WTC11 (cell line): ENCODE measurements at regions not wholly inside any gene's neighbourhood (a gene's known extent, or its start where the extent isn't known, plus 50 kb on each side); places are given as distances from the start of the nearest gene placed in this dataset.

Experiments used
- ATAC-seq: fragments of 200-7000 bp; cut with Tn5 transposase; 2 replicates; pipeline ENCODE4 v1.10.0; 2021; ENCODE audit warnings: mild to moderate bottlenecking, moderate library complexity
- CTCF ChIA-PET: fragments of 300-600 bp; sonication (Branson Sonifier 250); formaldehyde crosslinking; loops from one replicate; lab custom pipeline; 2021; ENCODE audit warnings: antibody characterized with exemption; lab: Charles Lee
- POLR2A ChIA-PET: fragments of 350-600 bp; sonication (Branson Sonifier 250); formaldehyde crosslinking; loops from one replicate; lab custom pipeline; 2021; ENCODE audit warnings: antibody characterized with exemption; lab: Charles Lee
- DNase-seq: peaks from one replicate; pipeline ENCODE4 v3.0.0; 2021; ENCODE audit warnings: low spot score
- H3K27ac Mint-ChIP-seq: 2 replicates; pipeline ENCODE4 v1.8.0; 2021; ENCODE audit warnings: mixed read lengths
- H3K27me3 Mint-ChIP-seq: 2 replicates; pipeline ENCODE4 v1.8.0; 2021; ENCODE audit warnings: low read depth, mild to moderate bottlenecking, moderate library complexity, mixed read lengths
- H3K36me3 Mint-ChIP-seq: 2 replicates; pipeline ENCODE4 v1.8.0; 2021; ENCODE audit warnings: mixed read lengths
- H3K4me1 Mint-ChIP-seq: 2 replicates; pipeline ENCODE4 v1.8.0; 2022; ENCODE audit warnings: mixed read lengths
- H3K4me3 Mint-ChIP-seq: 2 replicates; pipeline ENCODE4 v1.8.0; 2021; ENCODE audit warnings: mild to moderate bottlenecking, moderate library complexity, mixed read lengths
- H3K9me3 Mint-ChIP-seq: 2 replicates; pipeline ENCODE4 v1.8.0; 2021; ENCODE audit warnings: mixed read lengths
- AFF4 ChIP-seq: sonication (generic); formaldehyde crosslinking; IDR thresholded peaks from 2 replicates; pipeline ENCODE4 v1.8.1; 2023; ENCODE audit warnings: mild to moderate bottlenecking, missing genetic modification reagents, borderline replicate concordance
- AR ChIP-seq: fragments of 250-450 bp; sonication (Bioruptor Pico); IDR thresholded peaks from 2 replicates; pipeline ENCODE4 v1.9.0; 2021; ENCODE audit warnings: mild to moderate bottlenecking
- ATF6 ChIP-seq: sonication (generic); formaldehyde crosslinking; IDR thresholded peaks from 2 replicates; pipeline ENCODE4 v1.8.1; 2023; ENCODE audit warnings: mild to moderate bottlenecking, missing genetic modification reagents
- CREM ChIP-seq: sonication (generic); formaldehyde crosslinking; IDR thresholded peaks from 2 replicates; pipeline ENCODE4 v1.8.1; 2022; ENCODE audit warnings: mild to moderate bottlenecking, missing genetic modification reagents, moderate library complexity
- E2F1 ChIP-seq: sonication (generic); formaldehyde crosslinking; IDR thresholded peaks from 2 replicates; pipeline ENCODE4 v1.8.0; 2022; ENCODE audit warnings: mild to moderate bottlenecking, missing genetic modification reagents
- E2F4 ChIP-seq: sonication (generic); formaldehyde crosslinking; IDR thresholded peaks from 2 replicates; pipeline ENCODE4 v1.8.1; 2022; ENCODE audit warnings: low read depth, mild to moderate bottlenecking, moderate library complexity, missing genetic modification reagents, borderline replicate concordance
- GABPB1 ChIP-seq: sonication (generic); formaldehyde crosslinking; IDR thresholded peaks from 2 replicates; pipeline ENCODE4 v1.8.1; 2023; ENCODE audit warnings: mild to moderate bottlenecking, missing genetic modification reagents
- GRHL2 ChIP-seq: fragments of 250-450 bp; sonication (Bioruptor Pico); IDR thresholded peaks from 2 replicates; pipeline ENCODE4 v1.8.0; 2022; ENCODE audit warnings: mild to moderate bottlenecking, moderate library complexity; ENCODE audit not compliant: insufficient replicate concordance, severe bottlenecking
- GTF2I ChIP-seq: fragments of 250-450 bp; sonication (Bioruptor Pico); conservative IDR thresholded peaks from 2 replicates; pipeline ENCODE4 v1.4.0; 2021; ENCODE audit warnings: mild to moderate bottlenecking
- HMGA2 ChIP-seq: fragments of 250-450 bp; sonication (Bioruptor Pico); IDR thresholded peaks from 2 replicates; pipeline ENCODE4 v1.4.0; 2021; ENCODE audit warnings: mild to moderate bottlenecking, moderate library complexity
- JAZF1 ChIP-seq: fragments of 250-450 bp; sonication (Bioruptor Pico); IDR thresholded peaks from 2 replicates; pipeline ENCODE4 v1.9.0; 2021; ENCODE audit warnings: moderate library complexity, mild to moderate bottlenecking, inconsistent platforms
- JUN ChIP-seq: sonication (generic); formaldehyde crosslinking; IDR thresholded peaks from 2 replicates; pipeline ENCODE4 v1.8.0; 2023; ENCODE audit warnings: mild to moderate bottlenecking, missing genetic modification reagents
- MLX ChIP-seq: sonication (generic); formaldehyde crosslinking; IDR thresholded peaks from 2 replicates; pipeline ENCODE4 v1.8.1; 2023; ENCODE audit warnings: mild to moderate bottlenecking, missing genetic modification reagents, moderate library complexity
- TEAD4 ChIP-seq: sonication (generic); formaldehyde crosslinking; IDR thresholded peaks from 2 replicates; pipeline ENCODE4 v1.8.0; 2022; ENCODE audit warnings: mild to moderate bottlenecking, missing genetic modification reagents
- USF2 ChIP-seq: sonication (generic); formaldehyde crosslinking; IDR thresholded peaks from 2 replicates; pipeline ENCODE4 v1.8.1; 2023; ENCODE audit warnings: mild to moderate bottlenecking, missing genetic modification reagents, moderate library complexity
- ZNF281 ChIP-seq: sonication (generic); formaldehyde crosslinking; IDR thresholded peaks from 2 replicates; pipeline ENCODE4 v1.8.0; 2023; ENCODE audit warnings: mild to moderate bottlenecking, missing genetic modification reagents
- ZNF425 ChIP-seq: fragments of 250-450 bp; sonication (Bioruptor Pico); conservative IDR thresholded peaks from 2 replicates; pipeline ENCODE4 v1.9.0; 2021; ENCODE audit warnings: mild to moderate bottlenecking
- ZSCAN18 ChIP-seq: fragments of 250-450 bp; sonication (Bioruptor Pico); IDR thresholded peaks from 2 replicates; pipeline ENCODE4 v2.1.2; 2022; ENCODE audit warnings: mild to moderate bottlenecking, moderate library complexity

GRCh38 chr4:31735004-31735403, 1014.8 kb downstream of the PCDH7 start:
- Mint-ChIP-seq H3K36me3 (peaks cover 5% of the 10 kb centered on the region), H3K27ac (no peak overlapping the region), H3K27me3 (no peaks in the 10 kb centered on the region), H3K9me3 (peaks cover 8% of the 10 kb centered on the region), H3K4me3 (no peak overlapping the region), H3K4me1 (no peaks in the 10 kb centered on the region)
- DNase-seq: no peak
- POLR2A ChIA-PET: no interaction called here
- CTCF ChIA-PET: no interaction called here
- ATAC-seq: no peak
- TF ChIP-seq ZSCAN18 (CRISPR knock-in tag) (no peak), JAZF1 (CRISPR knock-in tag) (no peak), MLX (CRISPR knock-in tag) (no peak), CREM (CRISPR knock-in tag) (no peak), ATF6 (CRISPR knock-in tag) (no peak), AR (no peak), GRHL2 (CRISPR knock-in tag) (no peak), JUN (CRISPR knock-in tag) (no peak), ZNF425 (no peak), ZNF281 (CRISPR knock-in tag) (no peak), GTF2I (CRISPR knock-in tag) (no peak), HMGA2 (CRISPR knock-in tag) (no peak), E2F1 (no peak), E2F4 (no peak), AFF4 (CRISPR knock-in tag) (no peak), USF2 (CRISPR knock-in tag) (no peak), GABPB1 (no peak), TEAD4 (no peak)
